H1 (cell line): ENCODE measurements at regions not wholly inside any gene's neighbourhood (a gene's known extent, or its start where the extent isn't known, plus 50 kb on each side); places are given as distances from the start of the nearest gene placed in this dataset.

Experiments
- CTCF ChIA-PET: fragments of 300-600 bp; sonication (Branson Sonifier 250); formaldehyde crosslinking; loops from one replicate; lab custom pipeline; 2021; ENCODE audit not compliant: partially characterized antibody; lab: Charles Lee
- POLR2A ChIA-PET: fragments of 300-600 bp; sonication (Branson Sonifier 250); formaldehyde crosslinking; loops from one replicate; lab custom pipeline; 2021; ENCODE audit warnings: inconsistent platforms; ENCODE audit not compliant: partially characterized antibody; lab: Charles Lee
- DNase-seq, 2 experiments: peaks; one replicate each; pipeline versions ENCODE4 v3.0.0 to v3.0.0-alpha.2; 2010 to 2022; ENCODE audit warnings: low spot score in 2 of 2, low read depth in 1 of 2, mixed read lengths in 1 of 2
- FAIRE-seq: peaks from 2 replicates; lab custom pipeline; 2011; peaks lifted over from hg19 to GRCh38; lab: Jason Lieb, UNC
- H2AFZ ChIP-seq: 2 replicates; pipeline ENCODE4 v1.8.1; 2012; ENCODE audit warnings: low read length, inconsistent platforms
- H2AK5ac ChIP-seq: 2 replicates; pipeline ENCODE4 v1.6.1; 2013; ENCODE audit warnings: low read depth, low read length
- H2BK120ac ChIP-seq: replicated peaks from 2 replicates; pipeline ENCODE3; 2013; ENCODE audit warnings: low read depth, low read length, inconsistent platforms
- H2BK12ac ChIP-seq: 2 replicates; pipeline ENCODE4 v1.6.1; 2013; ENCODE audit warnings: low read depth, low read length
- H2BK15ac ChIP-seq: 2 replicates; pipeline ENCODE4 v1.6.1; 2013; ENCODE audit warnings: low read length
- H2BK20ac ChIP-seq: 2 replicates; pipeline ENCODE4 v1.6.1; 2013; ENCODE audit warnings: low read length
- H2BK5ac ChIP-seq: 2 replicates; pipeline ENCODE4 v1.6.1; 2013; ENCODE audit warnings: low read depth, low read length
- H3K14ac ChIP-seq: 2 replicates; pipeline ENCODE4 v1.6.1; 2013; ENCODE audit warnings: inconsistent platforms; ENCODE audit not compliant: insufficient read length
- H3K18ac ChIP-seq: 2 replicates; pipeline ENCODE4 v1.6.1; 2013; ENCODE audit warnings: low read length; ENCODE audit errors: extremely low read depth
- H3K23ac ChIP-seq: 2 replicates; pipeline ENCODE4 v1.6.1; 2013; ENCODE audit warnings: inconsistent platforms; ENCODE audit not compliant: insufficient read length
- H3K23me2 ChIP-seq: 2 replicates; pipeline ENCODE4 v1.6.1; 2013; ENCODE audit warnings: low read depth, low read length
- H3K27ac ChIP-seq: 2 replicates; pipeline ENCODE4 v1.6.1; 2011; ENCODE audit warnings: low read depth, low read length, inconsistent platforms
- H3K27me3 ChIP-seq, 4 experiments: replicated peaks in 1 of 4; 1 replicate in 1 of 4; 2 replicates in 3 of 4; pipeline versions ENCODE4 v1.6.1 to v1.8.1; 2011 to 2013; ENCODE audit warnings: low read length in 3 of 4, mild to moderate bottlenecking in 3 of 4, inconsistent platforms in 2 of 4, mixed read lengths in 2 of 4, moderate library complexity in 1 of 4; ENCODE audit not compliant: control insufficient read depth in 3 of 4, insufficient read depth in 3 of 4; ENCODE audit errors: extremely low read depth in 1 of 4
- H3K36me3 ChIP-seq, 4 experiments: 2 replicates each; pipeline versions ENCODE4 v1.6.1 to v1.8.1; 2011 to 2013; ENCODE audit warnings: mild to moderate bottlenecking in 4 of 4, low read length in 3 of 4, moderate library complexity in 2 of 4, control low read depth in 1 of 4, inconsistent platforms in 1 of 4; ENCODE audit not compliant: insufficient read depth in 4 of 4, control insufficient read depth in 2 of 4
- H3K4ac ChIP-seq: replicated peaks from 2 replicates; pipeline ENCODE3; 2013; ENCODE audit warnings: low read length, low read depth, mixed read lengths, inconsistent platforms; ENCODE audit not compliant: insufficient read length
- H3K4me1 ChIP-seq, 4 experiments: replicated peaks in 1 of 4; 1 replicate in 1 of 4; 2 replicates in 3 of 4; pipeline versions ENCODE4 v1.6.1 to v1.8.1; 2011 to 2013; ENCODE audit warnings: low read length in 3 of 4, inconsistent platforms in 2 of 4, mixed read lengths in 1 of 4; ENCODE audit not compliant: insufficient read depth in 4 of 4, control insufficient read depth in 3 of 4
- H3K4me2 ChIP-seq, 2 experiments: 2 replicates each; pipeline versions ENCODE4 v1.6.1 to v1.8.1; 2011 to 2013; ENCODE audit warnings: low read depth in 2 of 2, low read length in 2 of 2, control low read depth in 1 of 2, inconsistent platforms in 1 of 2, mild to moderate bottlenecking in 1 of 2; ENCODE audit not compliant: insufficient read depth in 1 of 2
- H3K4me3 ChIP-seq, 4 experiments: fragments of 200-600, 300-600 bp in 1 of 4; sonication (generic), shearing (Covaris generic), sonication (Bioruptor Twin) in 1 of 4; 2 replicates each; pipeline versions ENCODE4 v1.5.1 to v1.8.1; 2011 to 2016; ENCODE audit warnings: low read length in 4 of 4, low read depth in 3 of 4, control low read depth in 2 of 4, inconsistent platforms in 2 of 4, mild to moderate bottlenecking in 2 of 4, mixed read lengths in 1 of 4, moderate library complexity in 1 of 4; ENCODE audit not compliant: insufficient read depth in 2 of 4; ENCODE audit errors: extremely low read depth in 1 of 4
- H3K56ac ChIP-seq: replicated peaks from 2 replicates; pipeline ENCODE3; 2013; ENCODE audit warnings: low read depth, mild to moderate bottlenecking, mixed read lengths, low read length, inconsistent platforms; ENCODE audit not compliant: insufficient read length
- H3K79me1 ChIP-seq: 2 replicates; pipeline ENCODE4 v1.6.1; 2013; ENCODE audit warnings: low read depth, low read length, control low read depth
- H3K79me2 ChIP-seq, 2 experiments: 2 replicates each; pipeline versions ENCODE4 v1.6.1 to v1.8.1; 2012 to 2013; ENCODE audit warnings: low read length in 2 of 2, mild to moderate bottlenecking in 2 of 2, inconsistent platforms in 1 of 2; ENCODE audit not compliant: insufficient read depth in 2 of 2, control insufficient read depth in 1 of 2
- H3K9ac ChIP-seq, 4 experiments: replicated peaks in 1 of 4; 1 replicate in 1 of 4; 2 replicates in 3 of 4; pipeline versions ENCODE4 v1.6.1 to v1.8.1; 2011 to 2013; ENCODE audit warnings: low read depth in 3 of 4, low read length in 3 of 4, control low read depth in 2 of 4, mild to moderate bottlenecking in 2 of 4, moderate library complexity in 2 of 4, inconsistent platforms in 1 of 4; ENCODE audit errors: extremely low read depth in 1 of 4
- H3K9me3 ChIP-seq, 2 experiments: 2 replicates each; pipeline versions ENCODE4 v1.6.1 to v1.8.1; 2012 to 2013; ENCODE audit warnings: mild to moderate bottlenecking in 2 of 2, moderate library complexity in 2 of 2, control low read depth in 1 of 2, inconsistent platforms in 1 of 2, low read depth in 1 of 2, low read length in 1 of 2, mixed read lengths in 1 of 2; ENCODE audit not compliant: insufficient read depth in 2 of 2
- H4K20me1 ChIP-seq, 2 experiments: replicated peaks in 1 of 2; 2 replicates each; pipeline versions ENCODE3 to v1.8.1; 2011 to 2013; ENCODE audit warnings: inconsistent platforms in 2 of 2, low read length in 2 of 2, mild to moderate bottlenecking in 1 of 2; ENCODE audit not compliant: insufficient read depth in 2 of 2, control insufficient read depth in 1 of 2
- H4K5ac ChIP-seq: 2 replicates; pipeline ENCODE4 v1.6.1; 2013; ENCODE audit warnings: low read length, low read depth, mixed read lengths, inconsistent platforms; ENCODE audit not compliant: insufficient read length
- H4K8ac ChIP-seq: 2 replicates; pipeline ENCODE4 v1.8.0; 2013; ENCODE audit warnings: mild to moderate bottlenecking, moderate library complexity, low read length, inconsistent platforms; ENCODE audit not compliant: insufficient read depth; ENCODE audit errors: extremely low read depth
- H4K91ac ChIP-seq: replicated peaks from 2 replicates; pipeline ENCODE3; 2013; ENCODE audit warnings: low read length, mixed read lengths, inconsistent platforms; ENCODE audit not compliant: insufficient read length
- ASH2L ChIP-seq: fragments of 200-600, 300-600 bp; sonication (generic); IDR thresholded peaks from one replicate; pipeline ENCODE4 v1.7.1; 2017; ENCODE audit warnings: low read length
- BRCA1 ChIP-seq: IDR thresholded peaks from 2 replicates; pipeline ENCODE4 v1.6.1; 2012; ENCODE audit warnings: low read depth, low read length, improper control_type of control experiment
- CTBP2 ChIP-seq: IDR thresholded peaks from 2 replicates; pipeline ENCODE4 v1.7.0; 2011; ENCODE audit warnings: borderline replicate concordance, mild to moderate bottlenecking, moderate library complexity, mixed read lengths, low read length; ENCODE audit not compliant: insufficient read depth, insufficient read length
- EGR1 ChIP-seq: IDR thresholded peaks from 2 replicates; pipeline ENCODE4 v1.6.1; 2011; ENCODE audit warnings: low read depth, low read length, borderline replicate concordance
- FOSL1 ChIP-seq: IDR thresholded peaks from 2 replicates; pipeline ENCODE4 v1.6.1; 2011; ENCODE audit warnings: mild to moderate bottlenecking, low read depth, low read length, moderate library complexity; ENCODE audit not compliant: insufficient read depth
- JUND ChIP-seq: IDR thresholded peaks from 2 replicates; pipeline ENCODE4 v1.6.1; 2011; ENCODE audit warnings: mild to moderate bottlenecking, improper control_type of control experiment, low read length
- POU5F1 ChIP-seq: IDR thresholded peaks from 2 replicates; pipeline ENCODE4 v1.6.1; 2011; ENCODE audit warnings: low read depth, mild to moderate bottlenecking, low read length, moderate library complexity
- RAD21 ChIP-seq, 2 experiments: IDR thresholded peaks in 1 of 2; conservative IDR thresholded peaks in 1 of 2; 2 replicates each; pipeline ENCODE4 v1.6.1; 2011; ENCODE audit warnings: low read depth in 2 of 2, low read length in 2 of 2, improper control_type of control experiment in 1 of 2, inconsistent platforms in 1 of 2, mild to moderate bottlenecking in 1 of 2, moderate library complexity in 1 of 2
- RNF2 ChIP-seq: fragments of 200-900, 300-1000 bp; sonication (generic); IDR thresholded peaks from 2 replicates; pipeline ENCODE4 v1.7.1; 2016; ENCODE audit warnings: borderline replicate concordance, low read depth, mild to moderate bottlenecking, antibody characterized with exemption, low read length; ENCODE audit not compliant: poor library complexity, severe bottlenecking; ENCODE audit errors: missing control alignments
- SIN3A ChIP-seq, 2 experiments: IDR thresholded peaks in 1 of 2; conservative IDR thresholded peaks in 1 of 2; 2 replicates each; pipeline ENCODE4 v1.6.1; 2011 to 2012; ENCODE audit warnings: low read length in 2 of 2, improper control_type of control experiment in 1 of 2, low read depth in 1 of 2, mild to moderate bottlenecking in 1 of 2
- SRF ChIP-seq: IDR thresholded peaks from 2 replicates; pipeline ENCODE4 v1.6.1; 2011; ENCODE audit warnings: mild to moderate bottlenecking, low read depth, low read length, moderate library complexity
- SUZ12 ChIP-seq: fragments of 200-600 bp; sonication (generic); IDR thresholded peaks from 2 replicates; pipeline ENCODE4 v1.6.1; 2012; ENCODE audit warnings: mild to moderate bottlenecking, inconsistent platforms, low read length, moderate library complexity, mixed read lengths
- TAF7 ChIP-seq: optimal IDR thresholded peaks from 2 replicates; pipeline ENCODE3; 2011; ENCODE audit warnings: low read depth, mild to moderate bottlenecking, inconsistent platforms, low read length, moderate library complexity, borderline replicate concordance
- TBP ChIP-seq: IDR thresholded peaks from 2 replicates; pipeline ENCODE4 v1.6.1; 2011; ENCODE audit warnings: low read depth, low read length, improper control_type of control experiment
- WGBS, 2 experiments: shearing (Covaris generic) in 1 of 2; methylation state at CpG; one replicate each; pipeline versions ENCODE4 v1.1.6 to v1.1.7; 2013 to 2015; ENCODE audit warnings: low lambda C conversion rate in 2 of 2, mixed read lengths in 2 of 2, inconsistent platforms in 1 of 2, low coverage in 1 of 2, missing lambda C conversion rate in 1 of 2; ENCODE audit not compliant: insufficient replicate concordance in 2 of 2, insufficient coverage in 1 of 2, insufficient read length in 1 of 2; ENCODE audit errors: extremely low coverage in 1 of 2, missing lambda C conversion rate in 1 of 2; 5-methylcytosine and 5-hydroxymethylcytosine counted together

- no peak overlapping the region for H3K4ac ChIP-seq
- H3K9ac ChIP-seq: no peak overlapping the region
- H3K9me3 ChIP-seq: no peaks in the 10 kb centered on the region
- no peak overlapping the region for H2BK5ac ChIP-seq
- H3K79me1 ChIP-seq: no peaks in the 10 kb centered on the region
- no peak overlapping the region for H3K23ac ChIP-seq
- H3K4me2 ChIP-seq: no peak overlapping the region
- H3K36me3 ChIP-seq: no peaks in the 10 kb centered on the region
- H2BK12ac ChIP-seq: no peak overlapping the region
- WGBS, 2 experiments: 83% methylated on average over 5 of the region's 5 CpGs; no CpG with 5 or more reads in 1 of the 2 experiments
- H4K8ac ChIP-seq: no peak overlapping the region
- no peak overlapping the region for H2BK120ac ChIP-seq
- H3K79me2 ChIP-seq: no peaks in the 10 kb centered on the region
- H3K23me2 ChIP-seq: no peaks in the 10 kb centered on the region
- no peak overlapping the region; the same call in 1 of the 2 replicates for H2BK15ac ChIP-seq
- no peak overlapping the region for H3K4me3 ChIP-seq
- H2BK20ac ChIP-seq: no peak overlapping the region
- no peak overlapping the region for H3K27ac ChIP-seq
- no peak overlapping the region for H3K18ac ChIP-seq
- ChIA-PET POLR2A (no interaction called here), CTCF (interaction anchor here (1.1 to 2.4 kb wide), 2 partner anchors 15 to 38 kb away, joined by 3 to 13 read pairs; no protein-coding TSS in a partner anchor)
- no peak overlapping the region for H3K14ac ChIP-seq
- H3K56ac ChIP-seq: no peak overlapping the region
- no peaks in the 10 kb centered on the region for H3K27me3 ChIP-seq
- H4K20me1 ChIP-seq: no peaks in the 10 kb centered on the region
- DNase-seq: no peak
- H4K91ac ChIP-seq: no peak overlapping the region
- H3K4me1 ChIP-seq: no peaks in the 10 kb centered on the region
- no peak for FAIRE-seq
- H2AFZ ChIP-seq: no peak overlapping the region
- H4K5ac ChIP-seq: no peak overlapping the region
- H2AK5ac ChIP-seq: no peak overlapping the region
- TF ChIP-seq TBP: no peak
- TF ChIP-seq CTBP2: no peak
- no peak for TF ChIP-seq RAD21 (IDR thresholded peaks at IDR 0.05 in 1 of 2, conservative IDR thresholded peaks at IDR 0.05 in 1 of 2; ENCODE audit: low read depth in 2 of 2, low read length in 2 of 2)
- TF ChIP-seq EGR1: no peak
- no peak for TF ChIP-seq SUZ12
- no peak for TF ChIP-seq BRCA1
- no peak for TF ChIP-seq RNF2
- TF ChIP-seq SRF: no peak
- no peak for TF ChIP-seq POU5F1
- TF ChIP-seq TAF7: no peak
- TF ChIP-seq ASH2L: no peak
- no peak for TF ChIP-seq JUND
- no peak for TF ChIP-seq FOSL1
- no peak for TF ChIP-seq SIN3A (conservative IDR thresholded peaks at IDR 0.05 in 1 of 2, IDR thresholded peaks at IDR 0.05 in 1 of 2; ENCODE audit: low read depth in 1 of 2, low read length in 2 of 2)
Observed at GRCh38 chr11:103585911-103586310, 450.5 kb upstream of the DDI1 start.
